Activated CD4-positive, alpha-beta memory T cell treated with anti-CD3 and anti-CD28 coated beads, Interleukin-2, amount 10 ng/mL, durations not matched to agents 7 days and 5 days (primary cell): ENCODE measurements at regions not wholly inside any gene's neighbourhood (a gene's known extent, or its start where the extent isn't known, plus 50 kb on each side); places are given as distances from the start of the nearest gene placed in this dataset.

Experiments
- CTCF ChIA-PET: fragments of 350-600 bp; sonication (Branson Sonifier 250); formaldehyde crosslinking; loops from one replicate; lab custom pipeline; 2021; ENCODE audit warnings: antibody characterized with exemption, inconsistent platforms; lab: Charles Lee
- POLR2A ChIA-PET: fragments of 350-600 bp; sonication (Branson Sonifier 250); formaldehyde crosslinking; loops from one replicate; lab custom pipeline; 2021; ENCODE audit warnings: antibody characterized with exemption; lab: Charles Lee
- DNase-seq: peaks from one replicate; pipeline ENCODE4 v3.0.0-alpha.2; 2020
- H3K27ac Mint-ChIP-seq: one replicate; pipeline ENCODE4 v1.8.0; 2021; ENCODE audit warnings: mild to moderate bottlenecking, mixed read lengths
- H3K27me3 Mint-ChIP-seq: one replicate; pipeline ENCODE4 v1.8.0; 2021; ENCODE audit warnings: mixed read lengths
- H3K36me3 Mint-ChIP-seq: one replicate; pipeline ENCODE4 v1.8.0; 2021; ENCODE audit warnings: low read depth, mixed read lengths
- H3K4me1 Mint-ChIP-seq: one replicate; pipeline ENCODE4 v1.8.0; 2021; ENCODE audit warnings: mixed read lengths
- H3K4me3 Mint-ChIP-seq: one replicate; pipeline ENCODE4 v1.8.0; 2021; ENCODE audit warnings: mild to moderate bottlenecking, mixed read lengths
- H3K9me3 Mint-ChIP-seq: one replicate; pipeline ENCODE4 v1.8.0; 2021; ENCODE audit warnings: mixed read lengths

GRCh38 chrX:34576864-34577263 lies 80.2 kb downstream of the TMEM47 start:
- Mint-ChIP-seq H3K9me3 (peaks cover 2% of the 10 kb centered on the region), H3K36me3 (no peaks in the 10 kb centered on the region), H3K27ac (no peak overlapping the region), H3K4me3 (no peak overlapping the region), H3K4me1 (no peaks in the 10 kb centered on the region), H3K27me3 (no peaks in the 10 kb centered on the region)
- DNase-seq, result no peak
- ChIA-PET CTCF (no interaction called here), POLR2A (no interaction called here)

DNA sequence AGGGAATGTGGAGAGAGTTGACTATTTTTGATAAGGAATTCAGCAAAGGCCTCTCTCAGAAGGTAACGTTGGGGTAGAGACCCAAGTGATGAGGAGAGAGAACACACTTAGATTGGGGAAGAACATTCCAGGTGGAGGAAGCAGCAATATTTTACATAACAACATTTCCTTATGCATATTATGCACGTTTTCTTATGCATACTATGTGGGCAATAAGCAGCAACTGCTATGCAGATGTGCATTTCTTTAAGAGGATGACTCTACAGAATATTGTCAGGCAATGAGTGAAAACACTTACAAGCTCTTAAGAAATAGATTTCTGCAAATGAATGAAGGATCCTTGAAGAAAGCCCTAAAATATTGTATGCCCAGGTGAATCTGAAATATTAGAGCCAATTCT lies 91.1 kb downstream of the TMEM47 start:
- POLR2A ChIA-PET, result no interaction called here
- Mint-ChIP-seq H3K9me3 (peaks cover 2% of the 10 kb centered on the region), H3K4me3 (no peak overlapping the region), H3K4me1 (no peaks in the 10 kb centered on the region), H3K27ac (no peak overlapping the region), H3K27me3 (no peaks in the 10 kb centered on the region), H3K36me3 (no peaks in the 10 kb centered on the region)
- CTCF ChIA-PET, result no interaction called here
- DNase-seq, result no peak

DNA sequence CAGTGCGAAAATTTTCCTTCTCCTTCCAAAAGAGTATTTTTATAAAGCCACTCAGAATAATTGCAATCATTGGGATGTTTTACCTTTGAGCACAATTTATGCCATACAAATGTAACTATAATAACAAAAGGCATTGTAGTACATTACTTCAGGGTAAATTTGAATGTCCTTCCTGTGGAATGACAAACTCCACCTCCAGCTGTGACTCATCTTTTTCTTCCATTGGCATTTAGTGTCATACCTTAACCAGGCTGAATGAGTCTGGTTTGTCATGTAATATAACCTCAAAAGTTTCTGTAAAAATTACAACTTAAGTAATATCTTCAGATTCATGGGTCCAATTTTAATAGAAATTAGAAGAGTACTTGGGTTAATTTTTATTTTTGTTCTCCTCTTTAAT lies 93.3 kb downstream of the TMEM47 start:
- CTCF ChIA-PET, result no interaction called here
- H3K4me1 Mint-ChIP-seq, result no peaks in the 10 kb centered on the region
- H3K27me3 Mint-ChIP-seq, result no peaks in the 10 kb centered on the region
- POLR2A ChIA-PET, result no interaction called here
- DNase-seq, result no peak
- no peaks in the 10 kb centered on the region for H3K36me3 Mint-ChIP-seq
- no peak overlapping the region for H3K27ac Mint-ChIP-seq
- H3K4me3 Mint-ChIP-seq, result no peak overlapping the region
- H3K9me3 Mint-ChIP-seq, result peaks cover 2% of the 10 kb centered on the region

DNA sequence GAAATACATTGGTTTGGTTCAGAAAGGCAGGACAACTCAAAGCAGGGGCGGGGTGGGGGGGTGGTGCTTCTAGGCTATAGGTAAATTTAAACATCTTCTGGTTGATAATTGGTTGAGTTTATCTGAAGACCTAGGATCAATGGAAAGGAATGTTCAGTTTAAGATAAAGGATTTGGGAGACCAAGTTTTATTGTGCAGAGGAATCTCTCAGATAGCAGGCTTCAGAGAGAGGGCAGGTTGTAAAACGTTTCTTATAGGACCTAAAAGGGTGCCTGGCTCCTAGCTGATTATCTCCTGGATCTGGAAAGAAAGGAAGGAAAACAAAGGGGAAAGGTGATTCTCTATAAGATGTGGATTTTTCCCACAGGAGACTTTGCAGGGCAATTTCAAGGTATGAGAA lies 94.0 kb downstream of the TMEM47 start:
- POLR2A ChIA-PET, result no interaction called here
- Mint-ChIP-seq H3K9me3 (peaks cover 2% of the 10 kb centered on the region), H3K4me1 (no peaks in the 10 kb centered on the region), H3K27me3 (no peaks in the 10 kb centered on the region), H3K36me3 (no peaks in the 10 kb centered on the region), H3K27ac (no peak overlapping the region), H3K4me3 (no peak overlapping the region)
- no peak for DNase-seq
- CTCF ChIA-PET, result no interaction called here

DNA sequence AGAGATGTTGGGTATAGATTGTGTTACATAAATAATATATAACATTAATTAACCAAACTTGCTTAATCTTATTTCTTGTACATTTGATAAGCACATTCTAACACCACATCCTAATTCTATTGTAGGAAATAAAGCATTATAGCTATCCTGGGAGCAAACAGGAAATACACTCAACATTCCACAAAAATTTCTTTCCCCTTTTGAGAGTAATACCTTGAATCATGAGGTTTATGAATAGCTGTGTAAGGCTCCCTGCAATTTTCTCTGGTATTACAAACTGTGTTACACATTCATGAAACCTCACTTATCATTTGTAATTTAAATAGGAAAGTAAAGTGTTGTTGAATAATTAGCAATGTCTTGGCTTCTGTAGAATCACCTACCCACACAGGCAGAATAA lies 95.1 kb downstream of the TMEM47 start:
- no peaks in the 10 kb centered on the region for H3K36me3 Mint-ChIP-seq
- no peak for DNase-seq
- no peak overlapping the region for H3K27ac Mint-ChIP-seq
- CTCF ChIA-PET, result no interaction called here
- POLR2A ChIA-PET, result no interaction called here
- no peaks in the 10 kb centered on the region for H3K27me3 Mint-ChIP-seq
- H3K9me3 Mint-ChIP-seq, result peaks cover 2% of the 10 kb centered on the region
- no peaks in the 10 kb centered on the region for H3K4me1 Mint-ChIP-seq
- H3K4me3 Mint-ChIP-seq, result no peak overlapping the region

DNA sequence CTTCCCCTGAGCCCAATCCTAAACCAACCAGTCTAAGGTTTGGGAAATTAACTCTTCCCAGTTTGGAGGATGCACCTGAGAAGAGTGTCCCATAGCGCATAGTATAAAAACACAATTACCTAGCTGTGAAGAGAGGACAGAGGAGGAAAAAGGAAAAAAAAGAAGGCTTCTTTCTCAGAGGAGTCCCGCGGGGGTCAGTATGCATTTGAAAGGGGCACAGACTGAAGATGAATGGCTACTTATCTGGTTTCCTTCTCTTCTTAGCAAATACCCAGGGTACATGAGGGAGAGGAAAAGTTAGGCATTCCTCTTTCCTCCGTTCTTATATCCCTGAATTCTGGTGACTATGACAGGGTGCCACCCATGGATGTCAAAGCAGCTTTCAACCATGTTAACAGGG lies 96.9 kb downstream of the TMEM47 start:
- POLR2A ChIA-PET, result no interaction called here
- Mint-ChIP-seq H3K36me3 (no peaks in the 10 kb centered on the region), H3K4me3 (no peak overlapping the region), H3K9me3 (no peaks in the 10 kb centered on the region), H3K27me3 (no peaks in the 10 kb centered on the region), H3K4me1 (no peaks in the 10 kb centered on the region), H3K27ac (no peak overlapping the region)
- DNase-seq, result no peak
- CTCF ChIA-PET, result no interaction called here

- DNase-seq, result no peak
- no peak overlapping the region for H3K27ac Mint-ChIP-seq
- ChIA-PET CTCF (no interaction called here), POLR2A (no interaction called here)
- H3K4me3 Mint-ChIP-seq, result no peak overlapping the region
- H3K4me1 Mint-ChIP-seq, result no peaks in the 10 kb centered on the region
- no peaks in the 10 kb centered on the region for H3K27me3 Mint-ChIP-seq
- H3K9me3 Mint-ChIP-seq, result no peaks in the 10 kb centered on the region
- H3K36me3 Mint-ChIP-seq, result no peaks in the 10 kb centered on the region
Observed at GRCh38 chrX:34559325-34559724, 97.8 kb downstream of the TMEM47 start.

DNA sequence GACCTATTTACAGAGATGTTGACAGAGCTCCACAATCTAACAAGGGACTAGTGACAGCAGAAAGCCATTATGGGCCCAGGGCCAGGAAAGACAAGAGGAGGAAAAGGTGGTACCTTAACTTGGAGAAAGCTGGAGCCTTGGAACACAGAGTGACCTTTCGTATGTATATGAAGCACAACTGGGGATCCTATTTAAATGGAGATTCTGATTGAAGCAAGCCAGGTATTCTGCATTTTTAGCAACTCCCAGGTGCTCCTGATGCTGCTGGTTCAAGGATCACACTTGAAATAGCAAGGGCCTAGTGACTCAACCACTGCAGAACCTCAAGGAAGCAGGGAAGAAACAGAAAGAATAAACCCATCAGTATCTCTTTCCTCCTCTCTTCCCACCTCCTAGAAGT lies 99.4 kb downstream of the TMEM47 start:
- no peak overlapping the region for H3K27ac Mint-ChIP-seq
- H3K9me3 Mint-ChIP-seq, result peaks cover 2% of the 10 kb centered on the region
- no peaks in the 10 kb centered on the region for H3K4me1 Mint-ChIP-seq
- CTCF ChIA-PET, result no interaction called here
- POLR2A ChIA-PET, result no interaction called here
- DNase-seq, result no peak
- no peak overlapping the region for H3K4me3 Mint-ChIP-seq
- no peaks in the 10 kb centered on the region for H3K36me3 Mint-ChIP-seq
- H3K27me3 Mint-ChIP-seq, result no peaks in the 10 kb centered on the region

DNA sequence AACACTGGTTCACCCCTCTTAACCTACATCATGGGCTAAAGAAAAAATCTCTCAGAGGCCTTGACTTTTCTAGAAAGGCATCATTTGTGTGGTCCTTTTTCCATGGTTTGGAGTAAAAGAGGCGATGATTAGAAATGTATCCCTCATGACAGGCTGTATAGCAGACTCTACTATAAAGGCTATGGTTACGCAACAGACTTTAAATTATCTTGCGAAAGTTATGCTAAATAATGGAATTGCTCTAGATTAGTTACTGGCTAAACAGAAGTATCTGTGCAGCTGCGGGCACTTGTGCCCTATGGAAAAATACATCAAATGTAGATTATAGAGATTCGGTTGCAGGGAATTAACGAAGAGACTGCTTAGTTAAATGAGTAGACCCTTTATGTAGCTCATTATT lies 101.6 kb downstream of the TMEM47 start:
- Mint-ChIP-seq H3K4me3 (no peak overlapping the region), H3K27ac (no peak overlapping the region), H3K36me3 (no peaks in the 10 kb centered on the region), H3K4me1 (no peaks in the 10 kb centered on the region), H3K27me3 (no peaks in the 10 kb centered on the region), H3K9me3 (peaks cover 2% of the 10 kb centered on the region)
- POLR2A ChIA-PET, result no interaction called here
- no peak for DNase-seq
- CTCF ChIA-PET, result no interaction called here

DNA sequence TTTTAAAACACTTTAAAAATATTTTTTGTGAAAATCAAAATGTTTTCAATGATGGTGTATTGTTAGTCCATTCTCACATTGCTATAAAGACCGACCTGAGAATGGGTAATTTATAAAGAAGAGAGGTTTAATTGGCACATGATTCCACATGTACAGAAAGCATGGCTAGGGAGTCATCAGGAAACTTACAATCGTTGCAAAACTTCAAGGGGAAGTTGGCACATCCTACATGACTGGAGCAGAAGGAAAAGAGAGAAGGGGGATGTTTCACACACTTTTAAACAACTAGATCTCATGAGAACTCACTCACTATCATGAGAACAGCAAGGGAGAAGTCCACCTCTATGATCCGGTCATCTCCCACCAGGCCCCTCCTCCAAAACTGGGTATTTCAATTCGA lies 110.7 kb downstream of the TMEM47 start:
- H3K36me3 Mint-ChIP-seq, result no peaks in the 10 kb centered on the region
- no peaks in the 10 kb centered on the region for H3K9me3 Mint-ChIP-seq
- H3K27ac Mint-ChIP-seq, result no peak overlapping the region
- DNase-seq, result no peak
- ChIA-PET POLR2A (no interaction called here), CTCF (no interaction called here)
- no peak overlapping the region for H3K4me3 Mint-ChIP-seq
- no peaks in the 10 kb centered on the region for H3K4me1 Mint-ChIP-seq
- H3K27me3 Mint-ChIP-seq, result no peaks in the 10 kb centered on the region

DNA sequence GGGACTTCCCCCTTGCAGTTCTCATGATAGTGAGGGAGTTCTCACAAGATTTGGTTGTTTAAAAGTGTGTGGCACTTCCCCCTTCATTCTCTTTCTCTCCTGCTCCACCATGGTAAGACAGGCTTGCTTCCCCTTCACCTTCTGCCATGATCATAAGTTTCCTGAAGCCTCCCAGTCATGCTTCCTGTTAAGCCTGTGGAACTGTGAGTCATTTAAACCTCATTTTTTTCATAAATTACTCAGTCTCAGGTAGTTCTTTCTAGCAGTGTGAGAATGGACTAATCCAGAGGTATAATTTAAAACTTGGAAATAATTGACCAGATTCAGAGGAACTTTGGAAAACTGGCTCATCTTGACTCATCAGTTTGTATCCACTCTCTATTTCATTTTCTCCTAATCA lies 129.0 kb downstream of the TMEM47 start:
- POLR2A ChIA-PET, result no interaction called here
- Mint-ChIP-seq H3K36me3 (no peaks in the 10 kb centered on the region), H3K27me3 (no peaks in the 10 kb centered on the region), H3K4me1 (no peaks in the 10 kb centered on the region), H3K4me3 (no peak overlapping the region), H3K9me3 (no peaks in the 10 kb centered on the region), H3K27ac (no peak overlapping the region)
- no peak for DNase-seq
- CTCF ChIA-PET, result no interaction called here

- POLR2A ChIA-PET, result no interaction called here
- H3K4me3 Mint-ChIP-seq, result no peak overlapping the region
- CTCF ChIA-PET, result no interaction called here
- no peaks in the 10 kb centered on the region for H3K36me3 Mint-ChIP-seq
- H3K9me3 Mint-ChIP-seq, result peaks cover 2% of the 10 kb centered on the region
- no peak for DNase-seq
- H3K27me3 Mint-ChIP-seq, result no peaks in the 10 kb centered on the region
- no peak overlapping the region for H3K27ac Mint-ChIP-seq
- H3K4me1 Mint-ChIP-seq, result no peaks in the 10 kb centered on the region
Observed at GRCh38 chrX:34521563-34521962, 135.5 kb downstream of the TMEM47 start.

DNA sequence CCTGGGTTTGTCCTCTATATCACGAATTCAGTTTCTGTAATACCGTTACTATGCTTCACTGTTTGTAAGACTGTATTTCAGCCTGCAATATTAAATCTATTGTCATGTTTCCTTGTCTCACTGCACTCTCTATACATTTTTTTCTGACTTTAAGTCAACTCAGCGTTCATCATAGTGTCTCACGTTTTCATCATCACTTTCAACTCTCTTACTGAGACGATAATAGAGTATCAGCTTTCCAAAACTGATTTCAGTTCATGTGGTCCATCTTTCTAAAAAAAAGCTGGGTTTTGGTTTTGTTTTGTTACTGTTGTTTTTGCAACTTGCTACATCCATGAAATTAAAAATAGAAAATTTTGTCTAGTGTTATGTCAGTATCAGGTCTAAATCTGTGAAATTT lies 147.7 kb downstream of the TMEM47 start:
- no peak overlapping the region for H3K27ac Mint-ChIP-seq
- H3K4me1 Mint-ChIP-seq, result no peaks in the 10 kb centered on the region
- ChIA-PET POLR2A (no interaction called here), CTCF (no interaction called here)
- H3K27me3 Mint-ChIP-seq, result no peaks in the 10 kb centered on the region
- DNase-seq, result no peak
- no peak overlapping the region for H3K4me3 Mint-ChIP-seq
- H3K36me3 Mint-ChIP-seq, result no peaks in the 10 kb centered on the region
- peaks cover 3% of the 10 kb centered on the region for H3K9me3 Mint-ChIP-seq

GRCh38 chrX:34503119-34503518 lies 154.0 kb downstream of the TMEM47 start:
- H3K4me1 Mint-ChIP-seq, result no peaks in the 10 kb centered on the region
- CTCF ChIA-PET, result no interaction called here
- no peak overlapping the region for H3K27ac Mint-ChIP-seq
- DNase-seq, result no peak
- H3K4me3 Mint-ChIP-seq, result no peak overlapping the region
- no peaks in the 10 kb centered on the region for H3K36me3 Mint-ChIP-seq
- no peaks in the 10 kb centered on the region for H3K27me3 Mint-ChIP-seq
- POLR2A ChIA-PET, result no interaction called here
- H3K9me3 Mint-ChIP-seq, result peaks cover 3% of the 10 kb centered on the region

DNA sequence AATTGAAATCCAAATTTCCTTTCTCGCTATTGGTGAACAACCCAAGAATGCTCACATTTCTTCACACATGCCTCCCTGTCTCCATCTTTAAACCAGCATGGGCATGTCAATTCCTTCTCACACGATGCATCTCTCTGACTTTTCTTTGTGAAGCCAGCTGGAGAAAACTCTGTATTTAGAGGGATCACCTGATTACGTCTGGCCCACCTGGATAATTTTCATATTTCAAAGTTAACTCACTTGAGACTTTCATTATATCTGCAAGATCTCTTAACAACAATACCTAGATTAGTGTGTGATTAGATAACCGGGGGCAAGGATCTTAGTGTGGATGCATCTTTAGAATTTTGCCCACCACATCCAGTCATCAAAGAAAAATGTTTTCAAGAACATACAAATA lies 164.0 kb downstream of the TMEM47 start:
- Mint-ChIP-seq H3K27ac (no peak overlapping the region), H3K36me3 (no peaks in the 10 kb centered on the region)

More for the DNA sequence above, 164.0 kb downstream of the TMEM47 start:
- DNase-seq, result no peak
- H3K4me1 Mint-ChIP-seq, result no peaks in the 10 kb centered on the region
- no peaks in the 10 kb centered on the region for H3K9me3 Mint-ChIP-seq
- H3K27me3 Mint-ChIP-seq, result no peaks in the 10 kb centered on the region
- POLR2A ChIA-PET, result no interaction called here
- CTCF ChIA-PET, result no interaction called here
- no peak overlapping the region for H3K4me3 Mint-ChIP-seq
